ENCODE measurements at regions not wholly inside any gene's neighbourhood (a gene's known extent, or its start where the extent isn't known, plus 50 kb on each side); places are given as distances from the start of the nearest gene placed in this dataset.

- WGBS (ENCODE audit: extremely low coverage, insufficient coverage, low lambda C conversion rate): no CpG with 5 or more reads among the region's 7 CpGs
- DNase-seq: no peak
- Histone ChIP-seq H3K9ac (ENCODE audit: low read length) (no peak overlapping the region), H3K4ac (ENCODE audit: low read depth, low read length) (no peak overlapping the region), H3K4me3 (ENCODE audit: low read length) (no peak overlapping the region), H3K4me2 (ENCODE audit: low read length) (no peak overlapping the region), H2AK5ac (ENCODE audit: low read length) (no peak overlapping the region), H4K5ac (ENCODE audit: low read length) (no peak overlapping the region), H2BK15ac (replicated peaks; ENCODE audit: low read depth) (no peak overlapping the region), H3K23ac (ENCODE audit: low read length) (no peak overlapping the region), H3K56ac (ENCODE audit: low read length) (no peak overlapping the region), H4K8ac (ENCODE audit: low read depth, low read length) (no peak overlapping the region), H3K79me1 (ENCODE audit: low read length) (no peaks in the 10 kb centered on the region), H3K79me2 (ENCODE audit: control insufficient read depth, insufficient read depth, low read length) (no peaks in the 10 kb centered on the region), H3K27ac (ENCODE audit: low read depth, low read length) (no peak overlapping the region), H2BK120ac (ENCODE audit: low read depth, low read length) (no peak overlapping the region), H3K4me1 (ENCODE audit: control insufficient read depth, low read depth, low read length) (no peaks in the 10 kb centered on the region), H3K36me3 (ENCODE audit: control insufficient read depth, insufficient read depth, low read length) (no peaks in the 10 kb centered on the region), H3K18ac (ENCODE audit: low read length) (no peak overlapping the region), H3K27me3 (ENCODE audit: insufficient read depth, low read length, poor library complexity) (no peaks in the 10 kb centered on the region), H2BK5ac (ENCODE audit: low read length) (no peak overlapping the region)
Measured at GRCh38 chrX:40199704-40200103, 101.9 kb upstream of the BCOR start.

- no peaks in the 10 kb centered on the region for H3K4me1 ChIP-seq (ENCODE audit: control insufficient read depth, low read depth, low read length)
- WGBS (ENCODE audit: extremely low coverage, insufficient coverage, low lambda C conversion rate): no CpG with 5 or more reads among the region's 6 CpGs
- H2BK120ac ChIP-seq (ENCODE audit: low read depth, low read length): no peak overlapping the region
- H3K79me2 ChIP-seq (ENCODE audit: control insufficient read depth, insufficient read depth, low read length): no peaks in the 10 kb centered on the region
- no peak overlapping the region for H3K4ac ChIP-seq (ENCODE audit: low read depth, low read length)
- H3K27me3 ChIP-seq (ENCODE audit: insufficient read depth, low read length, poor library complexity): no peaks in the 10 kb centered on the region
- no peak overlapping the region for H3K18ac ChIP-seq (ENCODE audit: low read length)
- H3K9ac ChIP-seq (ENCODE audit: low read length): no peak overlapping the region
- H4K5ac ChIP-seq (ENCODE audit: low read length): no peak overlapping the region
- DNase-seq: peak; percentile 1
- H3K27ac ChIP-seq (ENCODE audit: low read depth, low read length): no peak overlapping the region
- H2BK5ac ChIP-seq (ENCODE audit: low read length): no peak overlapping the region
- H3K4me3 ChIP-seq (ENCODE audit: low read length): no peak overlapping the region
- H3K36me3 ChIP-seq (ENCODE audit: control insufficient read depth, insufficient read depth, low read length): no peaks in the 10 kb centered on the region
- no peak overlapping the region for H3K56ac ChIP-seq (ENCODE audit: low read length)
- no peak overlapping the region for H2BK15ac ChIP-seq (replicated peaks; ENCODE audit: low read depth)
- no peak overlapping the region for H4K8ac ChIP-seq (ENCODE audit: low read depth, low read length)
- H3K79me1 ChIP-seq (ENCODE audit: low read length): no peaks in the 10 kb centered on the region
- no peak overlapping the region for H2AK5ac ChIP-seq (ENCODE audit: low read length)
- no peak overlapping the region for H3K4me2 ChIP-seq (ENCODE audit: low read length)
- no peak overlapping the region for H3K23ac ChIP-seq (ENCODE audit: low read length)
Measured at GRCh38 chrX:40197071-40197470, 99.3 kb upstream of the BCOR start.

- no peaks in the 10 kb centered on the region for H3K79me1 ChIP-seq (ENCODE audit: low read length)
- no peak for DNase-seq
- no CpG with 5 or more reads among the region's 1 CpG for WGBS (ENCODE audit: extremely low coverage, insufficient coverage, low lambda C conversion rate)
- H3K18ac ChIP-seq (ENCODE audit: low read length): no peak overlapping the region
- H2BK15ac ChIP-seq (replicated peaks; ENCODE audit: low read depth): no peak overlapping the region
- H4K5ac ChIP-seq (ENCODE audit: low read length): no peak overlapping the region
- no peak overlapping the region for H2BK5ac ChIP-seq (ENCODE audit: low read length)
- H3K79me2 ChIP-seq (ENCODE audit: control insufficient read depth, insufficient read depth, low read length): no peaks in the 10 kb centered on the region
- H3K36me3 ChIP-seq (ENCODE audit: control insufficient read depth, insufficient read depth, low read length): no peaks in the 10 kb centered on the region
- no peak overlapping the region for H2AK5ac ChIP-seq (ENCODE audit: low read length)
- H3K56ac ChIP-seq (ENCODE audit: low read length): no peak overlapping the region
- H3K4me3 ChIP-seq (ENCODE audit: low read length): no peak overlapping the region
- no peak overlapping the region for H3K4ac ChIP-seq (ENCODE audit: low read depth, low read length)
- no peak overlapping the region for H4K8ac ChIP-seq (ENCODE audit: low read depth, low read length)
- H3K27ac ChIP-seq (ENCODE audit: low read depth, low read length): no peak overlapping the region
- no peak overlapping the region for H3K9ac ChIP-seq (ENCODE audit: low read length)
- H2BK120ac ChIP-seq (ENCODE audit: low read depth, low read length): no peak overlapping the region
- no peaks in the 10 kb centered on the region for H3K4me1 ChIP-seq (ENCODE audit: control insufficient read depth, low read depth, low read length)
- H3K4me2 ChIP-seq (ENCODE audit: low read length): no peak overlapping the region
- no peaks in the 10 kb centered on the region for H3K27me3 ChIP-seq (ENCODE audit: insufficient read depth, low read length, poor library complexity)
- no peak overlapping the region for H3K23ac ChIP-seq (ENCODE audit: low read length)
Measured at GRCh38 chrX:40195368-40195767, 97.6 kb upstream of the BCOR start.

- H3K79me1 ChIP-seq (ENCODE audit: low read length): no peaks in the 10 kb centered on the region
- no peak overlapping the region for H3K4me3 ChIP-seq (ENCODE audit: low read length)
- H3K23ac ChIP-seq (ENCODE audit: low read length): no peak overlapping the region
- no peak overlapping the region for H3K27ac ChIP-seq (ENCODE audit: low read depth, low read length)
- H3K27me3 ChIP-seq (ENCODE audit: insufficient read depth, low read length, poor library complexity): no peaks in the 10 kb centered on the region
- H2BK5ac ChIP-seq (ENCODE audit: low read length): no peak overlapping the region
- H3K56ac ChIP-seq (ENCODE audit: low read length): no peak overlapping the region
- no peak for DNase-seq
- no peaks in the 10 kb centered on the region for H3K36me3 ChIP-seq (ENCODE audit: control insufficient read depth, insufficient read depth, low read length)
- no peaks in the 10 kb centered on the region for H3K79me2 ChIP-seq (ENCODE audit: control insufficient read depth, insufficient read depth, low read length)
- H2BK15ac ChIP-seq (replicated peaks; ENCODE audit: low read depth): no peak overlapping the region
- no peaks in the 10 kb centered on the region for H3K4me1 ChIP-seq (ENCODE audit: control insufficient read depth, low read depth, low read length)
- no peak overlapping the region for H3K18ac ChIP-seq (ENCODE audit: low read length)
- no peak overlapping the region for H2BK120ac ChIP-seq (ENCODE audit: low read depth, low read length)
- no peak overlapping the region for H4K5ac ChIP-seq (ENCODE audit: low read length)
- H3K9ac ChIP-seq (ENCODE audit: low read length): no peak overlapping the region
- WGBS (ENCODE audit: extremely low coverage, insufficient coverage, low lambda C conversion rate): no CpG with 5 or more reads among the region's 1 CpG
- H2AK5ac ChIP-seq (ENCODE audit: low read length): no peak overlapping the region
- H3K4ac ChIP-seq (ENCODE audit: low read depth, low read length): no peak overlapping the region
- no peak overlapping the region for H4K8ac ChIP-seq (ENCODE audit: low read depth, low read length)
- H3K4me2 ChIP-seq (ENCODE audit: low read length): no peak overlapping the region
Measured at GRCh38 chrX:40192196-40192595, 94.4 kb upstream of the BCOR start.

GRCh38 chrX:40189637-40190036 lies 91.9 kb upstream of the BCOR start:
- H2BK5ac ChIP-seq (ENCODE audit: low read length): no peak overlapping the region
- H4K5ac ChIP-seq (ENCODE audit: low read length): no peak overlapping the region
- H3K18ac ChIP-seq (ENCODE audit: low read length): no peak overlapping the region
- no peak overlapping the region for H3K4ac ChIP-seq (ENCODE audit: low read depth, low read length)
- no peak overlapping the region for H3K4me3 ChIP-seq (ENCODE audit: low read length)
- H3K79me2 ChIP-seq (ENCODE audit: control insufficient read depth, insufficient read depth, low read length): no peaks in the 10 kb centered on the region
- no peak overlapping the region for H2AK5ac ChIP-seq (ENCODE audit: low read length)
- H3K4me2 ChIP-seq (ENCODE audit: low read length): no peak overlapping the region
- no peak overlapping the region for H2BK120ac ChIP-seq (ENCODE audit: low read depth, low read length)
- no peak for DNase-seq
- H3K23ac ChIP-seq (ENCODE audit: low read length): no peak overlapping the region
- no peaks in the 10 kb centered on the region for H3K4me1 ChIP-seq (ENCODE audit: control insufficient read depth, low read depth, low read length)
- no peak overlapping the region for H3K27ac ChIP-seq (ENCODE audit: low read depth, low read length)
- H3K9ac ChIP-seq (ENCODE audit: low read length): no peak overlapping the region
- no CpG with 5 or more reads among the region's 4 CpGs for WGBS (ENCODE audit: extremely low coverage, insufficient coverage, low lambda C conversion rate)
- H3K79me1 ChIP-seq (ENCODE audit: low read length): no peaks in the 10 kb centered on the region
- no peak overlapping the region for H4K8ac ChIP-seq (ENCODE audit: low read depth, low read length)
- no peak overlapping the region for H2BK15ac ChIP-seq (replicated peaks; ENCODE audit: low read depth)
- H3K56ac ChIP-seq (ENCODE audit: low read length): no peak overlapping the region
- no peaks in the 10 kb centered on the region for H3K27me3 ChIP-seq (ENCODE audit: insufficient read depth, low read length, poor library complexity)
- H3K36me3 ChIP-seq (ENCODE audit: control insufficient read depth, insufficient read depth, low read length): no peaks in the 10 kb centered on the region

- Histone ChIP-seq H2BK120ac (ENCODE audit: low read depth, low read length) (no peak overlapping the region), H2BK5ac (ENCODE audit: low read length) (no peak overlapping the region), H3K4me2 (ENCODE audit: low read length) (no peak overlapping the region), H3K56ac (ENCODE audit: low read length) (no peak overlapping the region), H3K18ac (ENCODE audit: low read length) (no peak overlapping the region), H3K36me3 (ENCODE audit: control insufficient read depth, insufficient read depth, low read length) (no peaks in the 10 kb centered on the region), H4K8ac (ENCODE audit: low read depth, low read length) (no peak overlapping the region), H3K27me3 (ENCODE audit: insufficient read depth, low read length, poor library complexity) (no peaks in the 10 kb centered on the region), H3K9ac (ENCODE audit: low read length) (no peak overlapping the region), H2BK15ac (replicated peaks; ENCODE audit: low read depth) (no peak overlapping the region), H3K4ac (ENCODE audit: low read depth, low read length) (no peak overlapping the region), H3K23ac (ENCODE audit: low read length) (no peak overlapping the region), H4K5ac (ENCODE audit: low read length) (no peak overlapping the region), H3K4me1 (ENCODE audit: control insufficient read depth, low read depth, low read length) (no peaks in the 10 kb centered on the region), H3K27ac (ENCODE audit: low read depth, low read length) (no peak overlapping the region), H3K4me3 (ENCODE audit: low read length) (no peak overlapping the region), H3K79me2 (ENCODE audit: control insufficient read depth, insufficient read depth, low read length) (no peaks in the 10 kb centered on the region), H2AK5ac (ENCODE audit: low read length) (no peak overlapping the region), H3K79me1 (ENCODE audit: low read length) (no peaks in the 10 kb centered on the region)
- WGBS (ENCODE audit: extremely low coverage, insufficient coverage, low lambda C conversion rate): no CpG with 5 or more reads among the region's 18 CpGs
- DNase-seq: no peak
Measured at GRCh38 chrX:40188573-40189417, 91.0 kb upstream of the BCOR start.
